ENCODE measurements at regions not wholly inside any gene's neighbourhood (a gene's known extent, or its start where the extent isn't known, plus 50 kb on each side); places are given as distances from the start of the nearest gene placed in this dataset.

DNA sequence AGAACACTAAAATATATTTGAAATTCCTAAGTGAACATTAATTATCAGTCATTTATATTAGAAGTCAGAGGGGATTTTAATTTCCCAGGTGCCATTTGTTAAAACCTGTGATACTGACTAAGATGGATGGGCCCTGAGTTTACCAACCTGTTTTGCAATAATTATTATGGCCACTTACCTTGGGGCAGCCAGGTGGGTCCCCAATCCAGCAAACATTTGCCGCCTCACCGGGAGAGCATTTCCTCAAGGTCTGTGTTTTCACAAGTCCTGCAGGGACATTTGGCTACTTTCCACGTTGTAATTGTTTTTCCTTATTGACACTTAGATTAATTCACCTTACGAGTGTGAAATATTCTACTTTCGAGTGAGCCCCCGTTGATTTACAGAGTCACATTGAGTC lies 251.2 kb upstream of the PPP2R2D start:
- POLR2A ChIA-PET, result no interaction called here
- TF ChIP-seq, protein P1, sequence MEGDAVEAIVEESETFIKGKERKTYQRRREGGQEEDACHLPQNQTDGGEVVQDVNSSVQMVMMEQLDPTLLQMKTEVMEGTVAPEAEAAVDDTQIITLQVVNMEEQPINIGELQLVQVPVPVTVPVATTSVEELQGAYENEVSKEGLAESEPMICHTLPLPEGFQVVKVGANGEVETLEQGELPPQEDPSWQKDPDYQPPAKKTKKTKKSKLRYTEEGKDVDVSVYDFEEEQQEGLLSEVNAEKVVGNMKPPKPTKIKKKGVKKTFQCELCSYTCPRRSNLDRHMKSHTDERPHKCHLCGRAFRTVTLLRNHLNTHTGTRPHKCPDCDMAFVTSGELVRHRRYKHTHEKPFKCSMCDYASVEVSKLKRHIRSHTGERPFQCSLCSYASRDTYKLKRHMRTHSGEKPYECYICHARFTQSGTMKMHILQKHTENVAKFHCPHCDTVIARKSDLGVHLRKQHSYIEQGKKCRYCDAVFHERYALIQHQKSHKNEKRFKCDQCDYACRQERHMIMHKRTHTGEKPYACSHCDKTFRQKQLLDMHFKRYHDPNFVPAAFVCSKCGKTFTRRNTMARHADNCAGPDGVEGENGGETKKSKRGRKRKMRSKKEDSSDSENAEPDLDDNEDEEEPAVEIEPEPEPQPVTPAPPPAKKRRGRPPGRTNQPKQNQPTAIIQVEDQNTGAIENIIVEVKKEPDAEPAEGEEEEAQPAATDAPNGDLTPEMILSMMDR (IDR thresholded peaks at IDR 0.05; ENCODE audit: insufficient read depth, low read depth, low read length), result no peak

DNA sequence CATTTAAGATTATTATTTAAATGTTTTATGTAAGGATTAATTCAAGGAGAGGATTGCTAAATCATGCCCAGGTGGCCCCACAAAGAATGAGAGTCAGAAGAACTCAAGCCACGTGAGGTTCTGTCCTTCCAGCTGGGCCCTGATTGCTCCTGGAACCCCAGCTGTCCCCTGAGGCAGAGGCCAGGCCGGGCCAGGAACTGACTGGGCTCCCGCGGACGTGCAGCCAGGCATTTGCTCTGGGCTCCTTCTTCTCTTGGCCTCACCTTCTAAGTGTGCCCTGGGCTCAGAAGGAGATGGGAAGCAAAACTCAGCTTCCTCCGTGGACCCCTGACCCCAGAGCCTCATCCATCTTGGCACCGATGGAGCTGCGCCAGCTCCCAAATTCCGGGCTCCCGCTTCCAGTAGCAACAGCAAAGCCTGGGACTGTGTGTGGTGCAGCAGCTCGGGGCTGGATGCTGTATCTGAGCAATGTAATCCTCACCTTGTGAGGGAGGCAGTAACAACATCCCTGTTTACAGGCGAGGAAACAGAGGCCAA lies 250.6 kb upstream of the PPP2R2D start:
- CTCF ChIA-PET, result no interaction called here

More for the DNA sequence above, 251.2 kb upstream of the PPP2R2D start:
- Histone ChIP-seq H3K36me3 (ENCODE audit: control insufficient read depth, insufficient read depth, low read length) (no peaks in the 10 kb centered on the region), H3K4me3 (ENCODE audit: low read depth, low read length) (no peak overlapping the region), H3K27me3 (ENCODE audit: control insufficient read depth, insufficient read depth, low read length) (no peaks in the 10 kb centered on the region)
- no peak for DNase-seq (ENCODE audit: low read depth)
- CTCF ChIA-PET, result no interaction called here

DNA sequence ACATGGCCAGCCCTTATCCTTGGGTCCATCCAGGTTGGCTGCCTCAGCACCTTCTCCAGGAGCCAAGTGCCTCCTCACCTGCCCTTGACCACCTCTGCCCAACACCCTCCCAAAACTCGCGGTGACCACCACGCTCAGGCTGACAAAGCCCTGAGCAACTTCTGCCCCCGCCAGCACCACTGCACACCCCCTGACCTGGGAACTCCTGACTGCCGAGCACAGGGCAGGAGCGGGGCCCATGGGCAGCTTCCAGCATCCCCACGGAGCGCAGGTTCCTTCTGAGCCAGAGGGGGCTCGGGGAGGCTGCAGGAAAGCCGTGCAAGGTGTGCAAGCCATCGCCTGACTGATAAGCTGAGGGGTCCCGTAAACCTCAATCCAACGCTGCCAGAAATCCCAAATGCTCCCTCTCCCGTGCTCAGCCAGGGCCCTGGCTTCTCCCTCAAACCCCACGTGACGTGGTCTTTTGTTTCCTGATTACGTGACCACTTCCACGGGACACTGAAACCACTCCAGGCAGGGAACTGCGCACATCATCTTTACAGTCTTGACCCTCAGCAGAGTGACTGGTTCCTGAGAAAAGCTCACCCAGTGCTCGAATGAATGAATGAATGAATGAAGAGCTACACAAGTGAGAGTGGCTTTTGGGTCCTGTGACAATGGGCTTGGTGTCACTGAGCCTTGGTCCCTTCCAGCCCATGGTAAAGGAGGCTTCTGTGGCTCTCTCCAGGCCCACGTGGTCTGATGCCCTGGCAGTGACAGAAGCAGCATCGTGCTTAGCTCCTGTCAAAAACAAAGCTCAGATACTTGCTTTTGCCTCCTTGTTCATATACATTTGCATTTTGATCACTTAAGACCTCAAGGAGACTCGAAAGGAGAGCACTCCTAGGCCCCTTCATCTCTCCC lies 249.8 kb upstream of the PPP2R2D start:
- CTCF ChIA-PET, result interaction anchor here (1.1 kb wide), 1 partner anchor 8 kb away, joined by 3 read pairs; no protein-coding TSS in a partner anchor
- POLR2A ChIA-PET, result no interaction called here

More for the DNA sequence above, 250.6 kb upstream of the PPP2R2D start:
- POLR2A ChIA-PET, result no interaction called here
- TF ChIP-seq, protein P1 (IDR thresholded peaks at IDR 0.05; ENCODE audit: insufficient read depth, low read depth, low read length), result no peak
- H3K27me3 ChIP-seq (ENCODE audit: control insufficient read depth, insufficient read depth, low read length), result no peaks in the 10 kb centered on the region
- no peaks in the 10 kb centered on the region for H3K36me3 ChIP-seq (ENCODE audit: control insufficient read depth, insufficient read depth, low read length)
- no peak overlapping the region for H3K4me3 ChIP-seq (ENCODE audit: low read depth, low read length)
- DNase-seq (ENCODE audit: low read depth), result no peak

DNA sequence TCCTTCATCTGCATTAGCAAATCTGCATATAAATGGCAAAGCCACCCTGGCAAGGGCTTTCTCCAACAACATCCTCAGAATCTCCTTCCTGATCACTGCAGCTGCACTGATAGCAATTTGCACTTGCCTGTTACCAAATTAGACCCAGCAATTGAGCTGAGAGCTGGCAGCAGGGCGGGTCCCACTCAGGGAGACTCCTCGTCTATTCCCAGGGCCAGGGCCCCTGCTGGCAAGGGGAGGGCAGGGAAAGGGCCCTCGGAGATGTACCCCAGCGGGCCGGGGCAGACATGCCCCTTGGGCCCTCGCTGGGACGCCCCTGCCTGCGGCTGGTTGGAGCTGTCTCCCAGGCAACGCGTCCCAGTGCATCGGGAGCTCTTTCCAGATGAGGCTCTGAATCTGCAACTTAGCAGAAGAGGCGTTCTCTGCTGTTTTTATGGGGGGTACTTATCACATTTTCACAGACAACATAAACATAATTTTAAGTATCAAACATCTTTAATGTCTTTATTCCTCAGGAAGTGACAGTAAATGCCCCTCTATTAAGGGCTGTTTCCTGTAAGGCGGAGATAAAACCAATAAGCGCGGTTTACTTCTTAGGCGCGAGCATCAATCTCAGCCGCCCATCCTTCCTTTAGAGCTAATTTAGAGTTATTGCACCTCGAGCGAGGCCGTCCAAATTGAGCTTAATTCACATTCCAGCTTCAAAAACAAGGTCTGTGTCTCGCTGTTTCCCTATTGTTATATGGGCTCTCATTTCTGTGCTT lies 249.0 kb upstream of the PPP2R2D start:
- Histone ChIP-seq H3K4me3 (ENCODE audit: low read depth, low read length) (no peak overlapping the region), H3K36me3 (ENCODE audit: control insufficient read depth, insufficient read depth, low read length) (no peaks in the 10 kb centered on the region), H3K27me3 (ENCODE audit: control insufficient read depth, insufficient read depth, low read length) (no peaks in the 10 kb centered on the region)
- ChIA-PET POLR2A (no interaction called here), CTCF (interaction anchor here (1.1 kb wide), 1 partner anchor 9 kb away, joined by 3 read pairs; no protein-coding TSS in a partner anchor)
- DNase-seq (ENCODE audit: low read depth), result no peak
- TF ChIP-seq, protein P1 (IDR thresholded peaks at IDR 0.05; ENCODE audit: insufficient read depth, low read depth, low read length), result no peak

More for the DNA sequence above, 249.8 kb upstream of the PPP2R2D start:
- TF ChIP-seq, protein P1 (IDR thresholded peaks at IDR 0.05; ENCODE audit: insufficient read depth, low read depth, low read length), result no peak
- Histone ChIP-seq H3K4me3 (ENCODE audit: low read depth, low read length) (no peak overlapping the region), H3K27me3 (ENCODE audit: control insufficient read depth, insufficient read depth, low read length) (no peaks in the 10 kb centered on the region), H3K36me3 (ENCODE audit: control insufficient read depth, insufficient read depth, low read length) (no peaks in the 10 kb centered on the region)
- DNase-seq (ENCODE audit: low read depth), result no peak
